ENCODE measurements at regions not wholly inside any gene's neighbourhood (a gene's known extent, or its start where the extent isn't known, plus 50 kb on each side); places are given as distances from the start of the nearest gene placed in this dataset.

DNA sequence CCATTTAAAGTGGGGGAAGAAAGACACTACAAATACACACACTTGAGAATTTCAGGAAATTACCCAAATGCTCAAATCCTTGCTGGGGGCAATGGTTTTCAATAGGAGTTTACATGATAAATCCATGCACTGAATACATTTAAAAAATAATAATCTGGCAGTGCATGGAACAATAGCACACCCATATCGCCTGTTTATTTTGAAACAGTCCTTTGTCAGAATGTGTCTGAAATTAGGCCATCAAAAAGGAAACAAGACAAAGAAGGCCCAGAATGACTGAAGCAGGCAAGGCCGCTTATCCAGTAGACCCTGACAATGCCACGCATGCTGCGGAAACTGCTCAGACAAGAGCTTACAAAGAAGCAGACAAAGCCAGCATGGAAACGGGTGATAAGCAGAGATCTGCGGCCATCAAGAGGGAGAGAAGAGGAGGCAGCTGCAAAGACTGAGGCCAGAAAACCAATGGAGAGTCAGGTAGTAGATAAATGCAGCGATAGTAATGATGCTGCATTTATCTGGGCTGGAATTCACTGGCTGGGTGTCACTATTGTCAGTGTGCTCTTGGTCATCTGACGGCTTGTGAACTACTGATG, 211.9 kb upstream of the CNR1 start:
- DNase-seq = no peak

DNA sequence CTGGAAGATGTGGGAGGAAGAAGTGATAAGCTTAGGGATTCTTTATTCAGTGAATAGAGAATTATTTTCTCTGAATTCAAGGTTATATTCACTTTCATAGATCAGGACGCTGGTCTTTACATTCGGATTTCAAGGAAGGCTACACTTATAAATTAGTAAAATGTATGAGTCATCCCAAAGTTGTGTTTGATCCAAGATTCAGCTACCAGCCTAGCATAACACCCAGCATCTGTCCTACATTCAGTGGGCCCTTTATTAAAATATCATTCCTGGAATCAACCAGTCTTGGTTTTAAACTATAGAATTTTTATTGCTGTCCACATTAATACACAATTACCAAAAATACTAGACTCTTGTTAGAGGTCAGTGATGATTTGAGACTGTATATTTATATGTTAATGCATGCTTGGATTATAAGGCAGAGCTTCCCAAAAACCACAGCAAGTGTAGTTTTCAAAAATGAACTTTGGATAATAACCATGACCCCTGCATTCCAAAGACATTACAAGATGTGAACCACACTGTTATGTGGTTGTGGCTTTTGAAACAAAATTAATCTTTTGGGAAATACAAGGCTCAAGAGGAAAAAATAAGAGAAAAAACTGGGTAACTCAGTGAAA, 210.7 kb upstream of the CNR1 start:
- no peak for DNase-seq

DNA sequence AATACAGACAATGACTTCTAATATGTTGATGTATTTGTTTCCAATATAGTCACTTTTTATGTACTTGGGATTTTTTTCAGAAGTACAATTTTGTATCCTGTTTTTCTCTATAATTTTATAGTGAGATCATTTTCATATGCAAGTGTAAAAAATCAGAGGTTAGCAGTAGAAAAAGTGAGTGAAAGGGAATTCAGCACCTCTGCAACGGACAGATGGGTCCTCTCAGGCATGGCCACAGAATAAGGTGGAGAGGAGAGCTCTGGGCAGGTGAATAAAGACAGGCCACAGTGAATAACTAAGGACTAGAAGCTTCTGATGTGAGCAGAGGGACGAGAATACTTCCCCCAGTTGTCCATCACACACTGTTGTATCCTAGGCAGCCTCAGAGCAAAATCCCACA, 210.1 kb upstream of the CNR1 start:
- DNase-seq = no peak

DNA sequence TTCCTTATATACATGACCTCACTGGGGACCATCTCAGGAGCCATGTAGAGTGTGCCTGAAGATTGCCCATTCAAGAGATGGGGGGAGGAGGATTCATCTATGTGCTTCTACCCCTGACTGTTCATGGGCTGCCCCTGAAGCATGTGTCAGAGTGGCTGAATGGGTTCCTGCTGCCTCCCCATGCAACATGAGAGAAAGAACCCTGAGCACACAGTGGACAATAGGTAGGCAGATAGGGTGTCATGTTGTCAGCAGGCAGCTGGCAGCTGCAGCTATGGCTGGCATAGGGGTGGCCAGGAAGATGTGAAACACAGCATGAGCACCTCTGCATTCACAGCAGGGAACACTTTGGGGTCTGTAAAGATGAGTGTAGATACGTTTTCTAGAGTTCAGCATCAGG, 208.4 kb upstream of the CNR1 start:
- DNase-seq = no peak

DNA sequence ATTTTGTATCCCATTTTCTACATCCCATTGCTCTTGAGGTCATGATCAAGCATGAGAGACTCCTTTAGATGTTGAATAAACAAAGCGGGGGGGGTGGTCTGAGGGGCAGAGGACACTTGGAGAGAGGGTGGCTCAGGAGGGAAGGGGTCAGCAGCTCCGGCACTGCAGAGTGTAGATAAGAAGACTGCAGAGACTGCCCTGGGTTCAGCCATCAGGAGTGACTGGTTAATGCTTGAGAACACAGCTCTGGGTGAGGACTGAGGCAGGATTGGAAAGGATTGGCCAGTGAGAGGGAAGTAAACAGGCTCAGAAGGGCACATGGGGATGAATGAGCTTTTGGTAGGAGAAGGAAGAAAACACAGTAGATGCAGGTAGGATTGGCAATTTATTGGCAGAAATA, 205.3 kb upstream of the CNR1 start:
- no peak for DNase-seq

DNA sequence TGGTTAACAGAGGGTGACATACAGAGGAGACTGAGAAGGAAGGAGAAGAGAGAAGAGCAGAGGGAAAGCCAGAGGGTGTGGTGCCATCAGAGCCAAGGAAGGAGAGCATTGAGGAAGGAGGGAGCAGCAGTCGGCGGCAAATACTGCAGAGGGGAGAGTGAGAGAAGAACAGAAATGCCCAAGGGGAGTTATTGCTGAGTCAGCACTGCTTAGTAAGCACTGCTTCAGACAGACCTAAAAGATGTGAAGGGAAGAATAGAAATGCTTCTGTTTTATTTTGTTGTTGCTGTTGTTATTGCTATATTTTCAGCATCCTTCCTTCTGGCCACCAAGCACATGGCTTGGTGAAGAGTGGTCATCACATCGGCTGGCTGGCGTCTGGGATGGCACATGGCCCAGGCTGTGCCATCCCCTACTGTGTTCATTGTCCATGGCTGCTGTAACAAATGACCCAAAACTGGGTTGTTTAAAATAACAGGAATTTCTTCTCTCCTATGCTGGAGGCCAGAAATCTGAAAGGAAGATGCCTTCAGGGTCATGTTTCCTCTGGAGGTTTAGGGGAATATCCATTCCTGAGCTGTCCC, 204.1 kb upstream of the CNR1 start:
- DNase-seq = no peak

DNA sequence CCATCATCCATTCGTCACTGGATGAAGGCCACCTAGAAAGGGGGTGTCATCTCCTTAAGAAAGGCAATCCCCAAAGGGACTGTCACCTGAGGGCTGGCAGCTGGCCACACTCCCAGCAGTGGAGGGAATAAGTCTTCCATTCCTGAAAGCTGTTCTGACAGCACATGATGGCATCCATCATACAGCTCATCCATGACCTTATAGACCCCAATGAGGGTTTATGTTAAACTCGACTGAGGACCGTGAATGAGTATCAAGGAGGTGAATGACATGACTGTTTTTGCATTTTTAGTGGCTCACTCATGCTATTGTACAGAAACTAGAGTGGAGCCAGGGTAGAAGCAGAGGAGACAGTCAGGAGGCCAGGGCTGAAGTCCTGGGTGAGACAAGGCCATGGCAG, 203.1 kb upstream of the CNR1 start:
- DNase-seq = no peak

DNA sequence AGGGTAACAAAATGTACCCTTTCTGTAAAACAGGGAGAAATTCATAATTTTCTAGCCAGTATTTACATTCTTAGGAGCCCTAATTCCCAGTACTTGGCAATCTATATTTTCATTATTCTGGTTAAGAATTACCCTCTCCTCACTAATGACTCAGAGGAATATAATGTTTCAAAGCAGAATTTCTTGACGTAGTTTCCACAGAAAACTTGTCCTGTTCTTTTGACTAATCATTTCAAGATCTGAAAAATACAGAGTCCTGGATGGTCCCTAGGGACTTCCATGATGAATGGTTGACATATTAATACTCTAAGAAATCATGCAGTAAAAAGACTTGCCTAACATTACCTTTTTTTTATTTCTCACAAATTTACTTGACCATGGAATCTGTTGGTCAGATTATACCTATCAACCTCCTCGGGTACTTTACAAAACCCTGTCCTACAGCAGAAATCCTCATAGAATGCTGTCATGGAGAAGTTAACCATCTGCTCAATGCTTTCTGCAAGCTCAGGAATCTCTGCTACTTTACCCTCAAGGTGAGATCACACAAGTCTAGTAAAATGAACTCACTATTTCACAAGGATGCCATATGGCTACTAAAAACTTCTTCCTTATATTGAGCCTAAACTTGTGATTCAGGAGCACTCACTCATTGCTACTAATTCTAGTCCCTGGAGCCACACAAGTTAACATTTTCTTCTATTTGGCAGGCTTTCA, 202.1 kb upstream of the CNR1 start:
- DNase-seq = no peak

DNA sequence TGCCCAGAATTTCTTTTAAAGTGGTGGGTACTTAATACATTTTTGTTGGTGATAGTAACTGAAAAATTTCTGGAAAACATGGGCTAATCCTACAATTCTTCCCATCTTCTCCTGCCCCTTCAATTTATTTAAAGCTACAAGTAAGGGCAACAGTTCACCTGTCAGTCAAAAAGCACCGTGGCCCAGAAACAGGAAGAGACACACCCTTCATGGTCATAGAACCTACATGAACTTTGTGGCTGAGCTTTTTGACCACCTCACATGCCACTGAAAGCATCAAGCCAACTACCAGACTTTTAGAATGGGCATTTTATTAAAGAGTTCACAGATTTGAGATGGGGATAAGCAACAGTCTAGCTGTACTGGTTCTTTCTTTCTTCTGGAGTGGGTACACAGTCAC, 201.1 kb upstream of the CNR1 start:
- no peak for DNase-seq

DNA sequence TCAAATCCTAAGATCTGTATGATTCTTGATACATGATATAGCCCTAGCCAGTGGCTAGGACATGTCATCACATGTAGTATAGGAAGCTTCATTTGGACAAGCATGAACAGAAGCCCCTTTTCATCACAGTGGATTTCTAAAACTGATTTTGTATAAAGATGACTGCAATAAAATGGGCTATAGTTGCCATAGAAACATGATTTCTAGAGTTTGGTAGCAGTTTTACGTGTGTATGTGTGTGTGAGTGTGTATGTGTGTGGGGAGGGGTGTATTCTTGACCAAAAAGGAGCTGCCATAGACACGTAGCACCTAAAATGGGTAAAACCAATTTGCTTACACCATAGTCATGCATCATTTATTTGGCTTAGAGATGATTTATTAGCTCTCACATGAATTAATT, 200.5 kb upstream of the CNR1 start:
- DNase-seq = no peak

DNA sequence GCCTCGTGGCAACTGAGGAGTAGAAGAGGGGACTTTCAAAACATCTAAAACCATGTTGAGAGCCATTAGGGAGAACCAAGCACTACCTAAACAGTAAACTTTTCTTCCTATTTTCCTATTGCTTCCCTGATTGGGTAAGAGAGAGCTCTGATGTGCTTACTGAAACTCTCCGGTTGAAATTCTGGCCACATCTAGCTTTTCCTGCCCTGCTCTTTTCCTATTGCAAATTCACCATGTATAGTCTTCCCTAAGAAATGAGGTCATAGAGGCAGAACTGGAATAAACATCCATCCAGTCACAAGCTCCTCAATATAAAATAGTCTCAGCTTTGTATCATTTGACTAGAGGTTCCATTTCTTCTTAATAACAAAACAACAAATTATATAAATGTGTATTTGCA, 199.5 kb upstream of the CNR1 start:
- no peak for DNase-seq

DNA sequence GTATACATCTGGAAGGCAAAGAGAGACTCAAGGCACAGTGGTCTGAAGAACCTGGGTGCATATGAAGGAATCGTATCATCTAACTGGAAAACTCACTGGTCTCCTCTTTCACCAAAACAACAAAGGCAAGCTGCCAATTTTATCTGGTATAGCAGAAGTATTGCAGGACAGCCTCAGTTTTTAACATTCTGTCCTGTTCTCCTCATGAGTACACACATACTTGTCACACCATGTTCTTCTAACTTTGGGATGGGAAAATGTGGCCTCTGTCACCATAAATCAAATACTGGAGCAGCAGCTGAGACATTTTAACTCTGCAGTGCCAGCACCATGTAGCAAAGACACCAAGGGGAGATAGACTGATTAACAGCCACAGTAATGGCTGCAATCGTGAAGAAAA, 199.1 kb upstream of the CNR1 start:
- no peak for DNase-seq

DNA sequence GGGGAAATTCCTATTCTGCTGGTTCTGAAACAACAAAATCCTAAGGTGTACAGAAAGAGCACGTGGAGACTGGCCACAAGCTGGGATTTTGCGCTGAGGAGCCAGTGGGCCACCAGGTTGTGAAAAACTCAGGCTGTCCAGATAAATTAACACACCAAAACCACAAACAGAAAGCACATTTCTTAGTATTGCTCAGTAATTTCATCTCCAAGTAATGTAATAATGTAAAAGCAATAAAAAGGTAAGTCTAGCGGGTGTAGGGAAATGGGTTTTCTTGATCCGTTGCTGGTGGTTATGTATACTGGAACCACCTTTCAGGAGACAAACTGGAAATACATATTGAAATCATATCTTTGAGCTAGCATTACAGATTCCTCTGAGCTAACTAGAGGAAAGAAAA, 195.6 kb upstream of the CNR1 start:
- no peak for DNase-seq

DNA sequence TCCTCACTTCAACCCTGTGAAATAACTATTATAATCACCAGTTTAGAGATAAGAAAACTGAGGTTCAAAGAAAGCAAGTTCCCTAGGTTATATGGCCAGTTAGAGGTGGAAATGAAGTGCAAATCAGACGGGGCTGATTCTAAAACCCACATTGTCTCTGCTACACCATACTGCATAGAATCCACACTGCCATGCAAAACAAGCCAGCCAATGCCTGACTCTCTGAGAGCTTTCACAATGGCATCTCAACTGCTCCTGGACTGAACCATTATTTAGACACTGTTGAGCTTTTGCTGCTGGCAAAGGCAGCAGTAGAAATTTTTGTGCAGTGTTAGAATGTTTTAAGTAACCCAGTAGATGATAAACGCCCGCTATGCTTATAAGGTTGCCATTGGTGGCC, 195.2 kb upstream of the CNR1 start:
- no peak for DNase-seq

DNA sequence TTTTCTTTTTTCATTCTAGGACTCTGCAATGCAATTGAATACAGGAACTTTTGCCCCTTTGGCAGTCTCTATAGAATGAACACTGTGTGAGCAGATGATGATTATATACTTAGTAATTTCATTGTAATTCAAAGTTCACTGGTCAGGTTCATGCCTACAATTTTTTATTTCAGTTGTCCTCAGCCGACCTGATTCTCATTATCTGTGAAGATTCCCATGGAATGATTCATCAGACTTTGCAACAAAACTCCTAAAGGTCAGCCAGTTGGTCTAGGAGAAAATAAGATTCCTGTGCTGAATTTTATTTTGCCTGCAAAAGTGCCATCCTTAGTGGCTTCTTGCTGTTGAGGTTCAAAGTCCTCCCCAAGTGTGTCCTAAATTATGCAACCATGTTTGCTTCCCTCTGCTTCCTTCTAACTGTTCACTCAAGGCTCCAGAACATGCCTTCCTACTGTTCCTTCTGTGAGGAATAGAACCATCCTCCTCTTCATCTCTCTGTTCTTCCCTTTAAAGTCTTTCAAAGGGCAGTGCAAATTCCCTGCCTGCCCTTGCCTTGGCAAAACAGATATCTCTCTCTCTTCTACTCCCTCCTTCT, 194.2 kb upstream of the CNR1 start:
- DNase-seq = no peak

DNA sequence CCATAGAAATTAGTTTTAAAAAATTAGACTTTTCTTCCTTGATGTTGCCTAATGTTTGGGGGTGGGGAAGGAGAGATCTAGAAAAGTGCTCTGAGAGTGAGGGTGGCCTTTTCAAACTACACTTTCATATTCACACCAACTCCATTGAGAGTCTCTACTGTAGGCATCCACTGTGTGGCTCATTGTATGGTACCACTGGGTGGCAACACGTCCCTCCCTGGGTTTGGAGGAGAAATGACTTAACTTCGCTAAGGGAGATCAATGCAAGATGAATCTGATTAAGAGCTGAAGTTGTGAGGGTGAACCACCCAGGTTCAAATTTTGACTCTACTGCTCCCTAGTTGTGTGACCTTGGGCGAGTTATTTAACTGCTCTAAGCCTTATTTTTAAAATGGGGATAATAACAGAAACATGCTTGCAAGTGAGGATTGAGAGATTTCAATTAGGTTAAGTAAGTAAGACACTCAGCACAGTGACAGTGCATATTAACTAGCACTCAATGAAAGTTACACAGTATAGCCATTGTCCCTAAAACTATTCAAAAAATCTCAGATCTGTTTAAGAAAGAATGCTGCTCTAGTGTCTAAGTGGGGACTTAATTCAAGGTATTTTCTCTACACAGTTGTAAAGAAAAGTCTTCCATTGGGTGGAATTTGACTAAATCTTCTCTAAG, 193.5 kb upstream of the CNR1 start:
- DNase-seq = no peak

DNA sequence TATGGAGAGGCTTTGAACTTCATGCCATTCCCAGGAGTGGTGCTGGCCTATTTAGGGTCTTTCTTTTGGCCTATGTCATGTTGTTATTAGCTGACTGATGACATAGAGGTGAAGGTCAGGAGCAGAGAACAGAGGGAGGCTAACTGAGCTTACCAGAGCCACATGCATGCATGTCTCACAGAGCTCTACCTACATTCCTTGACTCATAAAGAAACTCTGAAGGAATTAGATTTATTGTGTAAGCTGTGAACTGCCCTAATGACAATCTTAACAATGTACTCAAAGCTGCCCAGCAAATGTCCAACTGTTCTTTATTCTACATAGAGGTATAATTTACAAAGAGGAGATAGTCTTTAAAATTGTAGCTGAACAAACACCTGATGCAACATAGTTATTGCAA, 192.7 kb upstream of the CNR1 start:
- no peak for DNase-seq

DNA sequence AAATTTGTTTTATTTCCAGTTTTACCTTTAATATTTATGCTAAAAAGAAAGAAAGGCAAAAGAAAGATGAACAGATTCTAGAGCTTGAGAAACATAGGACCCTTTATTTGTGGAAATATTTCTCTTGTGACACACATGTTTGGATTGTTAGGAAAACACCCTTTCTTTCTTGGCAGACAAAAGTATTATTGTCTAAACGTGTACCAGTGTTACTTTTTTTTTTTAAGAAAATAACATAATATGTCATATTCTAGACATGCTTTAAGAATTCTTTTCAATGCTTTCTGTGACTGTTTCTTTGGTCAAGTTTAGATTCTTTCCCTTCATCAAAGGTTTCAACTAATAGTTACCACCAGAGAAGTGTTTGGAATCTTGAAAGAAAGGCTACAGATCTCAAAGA, 183.4 kb upstream of the CNR1 start:
- no peak for DNase-seq

DNA sequence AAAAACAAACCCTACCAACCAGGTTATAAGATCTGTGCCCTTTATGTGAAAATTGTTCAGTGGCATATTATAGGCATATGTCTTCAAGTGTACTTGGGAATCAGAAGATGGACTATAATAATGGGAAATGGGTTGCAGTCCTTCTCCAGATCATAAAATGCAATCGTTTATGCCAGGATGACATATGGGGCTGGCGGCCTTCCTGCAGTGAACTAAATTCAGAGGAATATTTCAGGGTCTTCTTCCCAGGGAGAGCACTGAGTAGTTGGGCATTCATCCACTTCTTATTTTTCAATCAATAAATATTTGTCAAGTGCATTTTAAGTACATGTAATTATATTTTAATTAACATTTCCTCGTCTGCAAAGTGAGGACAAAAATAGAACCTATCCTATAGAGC, 176.2 kb upstream of the CNR1 start:
- DNase-seq = no peak

DNA sequence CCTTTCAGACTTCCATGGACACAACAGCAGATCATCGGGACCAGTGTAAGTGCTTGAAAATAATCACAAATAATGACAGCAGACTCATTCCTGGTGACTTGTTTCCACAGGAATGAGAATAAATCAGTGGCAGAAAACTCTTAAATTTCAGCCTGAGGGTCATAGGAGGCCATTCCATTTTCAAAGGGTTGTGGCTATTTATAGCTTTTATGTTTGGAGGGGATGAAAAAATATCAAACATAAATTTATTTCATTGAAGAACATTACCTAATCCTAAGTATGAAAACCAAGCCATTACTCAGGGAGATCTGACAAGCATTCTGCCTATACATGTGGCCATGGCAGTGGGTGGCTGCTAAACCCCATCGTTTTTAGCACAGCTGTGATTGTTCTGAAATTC, 173.6 kb upstream of the CNR1 start:
- no peak for DNase-seq

DNA sequence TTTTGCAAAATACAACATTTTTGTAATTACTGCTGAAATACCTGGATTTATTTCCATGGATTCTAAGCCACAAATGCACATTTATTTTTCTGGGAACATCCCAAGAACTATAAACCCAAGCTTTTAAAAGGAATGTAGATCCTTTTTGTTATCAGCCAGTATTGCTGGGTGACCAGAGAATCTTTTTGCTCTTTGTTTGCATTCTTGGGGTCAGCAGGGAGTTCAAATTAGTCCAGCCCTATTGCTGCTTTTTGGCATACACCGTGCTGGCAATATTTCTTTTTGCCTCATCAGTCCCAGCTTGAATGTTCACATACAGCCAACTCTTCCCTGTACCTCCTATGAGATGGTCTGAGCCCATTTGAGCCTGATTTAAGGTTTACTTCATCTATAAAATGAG, 155.2 kb upstream of the CNR1 start:
- no peak for DNase-seq

DNA sequence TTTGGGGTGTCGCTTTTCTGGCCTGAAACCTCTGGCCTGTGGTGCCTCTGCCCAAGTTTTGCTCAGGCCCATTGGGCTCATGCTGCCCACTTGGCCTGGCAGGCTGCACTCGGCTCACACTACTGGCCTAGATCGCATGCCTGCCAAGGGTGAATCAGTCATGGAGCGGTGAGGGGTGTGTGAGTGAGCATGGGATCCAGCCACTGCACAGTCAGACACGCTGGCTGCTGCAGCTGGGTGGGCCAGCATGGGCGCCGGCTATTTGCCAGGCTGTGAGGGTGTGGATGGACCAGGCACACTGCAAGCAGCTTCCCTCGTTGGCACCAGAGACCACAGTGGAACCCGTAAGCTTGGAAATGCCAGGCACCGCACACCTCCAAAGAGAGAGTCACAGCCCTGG, 145.4 kb upstream of the CNR1 start:
- no peak for DNase-seq

DNA sequence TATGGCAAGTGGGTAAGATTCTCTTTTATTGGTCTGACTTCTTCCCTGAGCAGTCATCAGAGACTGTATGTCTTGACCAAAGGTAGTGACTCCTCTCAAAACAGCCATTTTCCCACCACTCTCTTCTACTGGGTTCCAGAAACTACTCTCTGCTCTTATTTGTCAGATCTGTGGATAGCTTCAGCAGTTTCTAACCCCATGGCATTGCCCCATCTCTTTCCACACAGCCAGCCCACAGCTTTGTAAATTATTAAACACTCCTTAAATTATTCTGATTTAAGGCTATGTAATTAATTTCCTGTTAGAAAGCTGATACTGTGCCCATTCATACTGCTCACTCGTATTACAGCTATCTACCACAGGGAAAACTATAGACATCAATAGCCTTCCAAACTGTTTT, 138.4 kb upstream of the CNR1 start:
- DNase-seq = no peak
